MCF 10A (cell line): ENCODE measurements at regions not wholly inside any gene's neighbourhood (a gene's known extent, or its start where the extent isn't known, plus 50 kb on each side); places are given as distances from the start of the nearest gene placed in this dataset.

Source experiments
- BruUV-seq: library from RNA; stranded (reverse); fragments of 400-500 nt; replicated peaks from 2 replicates; lab custom pipeline; 2021; lab: Mats Ljungman, UMichigan
- CTCF ChIA-PET: fragments of 300-600 bp; sonication (Branson Sonifier 250); formaldehyde crosslinking; extraction: SDS; loops from one replicate; lab custom pipeline; 2021; ENCODE audit warnings: antibody characterized with exemption, inconsistent platforms; lab: Yijun Ruan, JAX
- POLR2A ChIA-PET: fragments of 300-600, 350-650 bp; sonication (Branson Sonifier 250); formaldehyde crosslinking; extraction: SDS; loops from one replicate; lab custom pipeline; 2020; ENCODE audit warnings: antibody characterized with exemption, inconsistent platforms; lab: Yijun Ruan, JAX
- DNase-seq: peaks from one replicate; pipeline ENCODE4 v3.0.0-alpha.2; 2018; ENCODE audit not compliant: unreplicated experiment
- H3K27ac Mint-ChIP-seq: one replicate; pipeline ENCODE4 v1.8.0; 2022; ENCODE audit warnings: mild to moderate bottlenecking, low read depth, mixed read lengths; ENCODE audit not compliant: unreplicated experiment
- H3K27me3 Mint-ChIP-seq: one replicate; pipeline ENCODE4 v1.8.0; 2022; ENCODE audit warnings: mixed read lengths; ENCODE audit not compliant: insufficient read depth, unreplicated experiment
- H3K36me3 Mint-ChIP-seq: one replicate; pipeline ENCODE4 v1.8.0; 2022; ENCODE audit warnings: mild to moderate bottlenecking, moderate library complexity, mixed read lengths; ENCODE audit not compliant: insufficient read depth, unreplicated experiment
- H3K4me1 Mint-ChIP-seq: one replicate; pipeline ENCODE4 v1.8.0; 2022; ENCODE audit warnings: mixed read lengths; ENCODE audit not compliant: insufficient read depth, unreplicated experiment
- H3K4me3 Mint-ChIP-seq: one replicate; pipeline ENCODE4 v1.8.0; 2022; ENCODE audit warnings: mild to moderate bottlenecking, moderate library complexity, mixed read lengths; ENCODE audit not compliant: unreplicated experiment
- H3K9me3 Mint-ChIP-seq: one replicate; pipeline ENCODE4 v1.8.0; 2022; ENCODE audit warnings: mixed read lengths; ENCODE audit not compliant: unreplicated experiment
- CTCF ChIP-seq: fragments of 200-600 bp; IDR thresholded peaks from one replicate; pipeline ENCODE4 v1.8.0; 2022; ENCODE audit warnings: antibody characterized with exemption, mild to moderate bottlenecking; ENCODE audit not compliant: unreplicated experiment
- intact Hi-C: fragments of 100-400 bp; cut with micrococcal nuclease; formaldehyde crosslinking; loops from 2 replicates; pipeline ENCODE4 v1.14.1; 2022

GRCh38 chr2:136195226-136195625 lies 77.3 kb upstream of the CXCR4 start:
- intact Hi-C loops = no loop called here

GRCh38 chr2:136191041-136191440 lies 73.1 kb upstream of the CXCR4 start:
- ChIA-PET POLR2A (no interaction called here), CTCF (interaction anchor here (0.6 to 0.8 kb wide), 3 partner anchors 10 to 1050 kb away, joined by 3 read pairs; no protein-coding TSS in a partner anchor)
- no peak overlapping the region for H3K27ac Mint-ChIP-seq
- H3K4me1 Mint-ChIP-seq = no peaks in the 10 kb centered on the region
- H3K9me3 Mint-ChIP-seq = no peaks in the 10 kb centered on the region
- H3K4me3 Mint-ChIP-seq = no peak overlapping the region
- intact Hi-C loops = no loop called here
- H3K36me3 Mint-ChIP-seq = no peaks in the 10 kb centered on the region
- no TSS peak for BruUV-seq
- H3K27me3 Mint-ChIP-seq = no peaks in the 10 kb centered on the region
- no peak for DNase-seq
- no peak for TF ChIP-seq CTCF

More at GRCh38 chr2:136195226-136195625, 77.3 kb upstream of the CXCR4 start:
- POLR2A ChIA-PET = no interaction called here
- Mint-ChIP-seq H3K4me1 (no peaks in the 10 kb centered on the region), H3K4me3 (no peak overlapping the region), H3K27ac (no peak overlapping the region), H3K9me3 (peaks cover 7% of the 10 kb centered on the region), H3K27me3 (no peaks in the 10 kb centered on the region), H3K36me3 (peaks cover 5% of the 10 kb centered on the region)
- CTCF ChIA-PET = interaction anchor here (0.6 kb wide), 2 partner anchors 18 to 114 kb away, joined by 3 read pairs; no protein-coding TSS in a partner anchor
- no TSS peak for BruUV-seq
- no peak for DNase-seq
- TF ChIP-seq CTCF = no peak

GRCh38 chr2:136189221-136189782 lies 71.4 kb upstream of the CXCR4 start:
- Mint-ChIP-seq H3K4me1 (no peaks in the 10 kb centered on the region), H3K36me3 (no peaks in the 10 kb centered on the region), H3K4me3 (no peak overlapping the region), H3K9me3 (no peaks in the 10 kb centered on the region), H3K27me3 (no peaks in the 10 kb centered on the region), H3K27ac (no peak overlapping the region)
- no peak for TF ChIP-seq CTCF
- POLR2A ChIA-PET = no interaction called here
- intact Hi-C loops = no loop called here
- CTCF ChIA-PET = interaction anchor here (0.6 to 1.9 kb wide), 4 partner anchors 52 to 357 kb away, joined by 3 to 10 read pairs (median 3); no protein-coding TSS in a partner anchor
- no TSS peak for BruUV-seq
- no peak for DNase-seq

- intact Hi-C loops = no loop called here
- Mint-ChIP-seq H3K4me3 (no peak overlapping the region), H3K9me3 (no peaks in the 10 kb centered on the region), H3K27me3 (no peaks in the 10 kb centered on the region), H3K36me3 (no peaks in the 10 kb centered on the region), H3K27ac (no peak overlapping the region), H3K4me1 (no peaks in the 10 kb centered on the region)
- TF ChIP-seq CTCF = no peak
- CTCF ChIA-PET = interaction anchor here (0.5 kb wide), 1 partner anchor 22 kb away, joined by 3 read pairs; no protein-coding TSS in a partner anchor
- no TSS peak for BruUV-seq
- no peak for DNase-seq
- POLR2A ChIA-PET = no interaction called here
These were observed 70.1 kb upstream of the CXCR4 start for GRCh38 chr2:136188086-136188485.
